ENCODE measurements at regions not wholly inside any gene's neighbourhood (a gene's known extent, or its start where the extent isn't known, plus 50 kb on each side); places are given as distances from the start of the nearest gene placed in this dataset.

- ChIA-PET CTCF (ENCODE audit: partially characterized antibody) (no interaction called here), POLR2A (ENCODE audit: partially characterized antibody) (no interaction called here)
- Mint-ChIP-seq H3K9me3 (peaks cover 0 to 8% (median 5%) of the 10 kb centered on the region in 8 donors), H3K27ac (no peak overlapping the region), H3K4me3 (no peak overlapping the region), H3K4me1 (no peaks in the 10 kb centered on the region), H3K36me3 (no peaks in the 10 kb centered on the region), H3K27me3 (no peaks in the 10 kb centered on the region)
- Histone ChIP-seq H3K27me3 (ENCODE audit: insufficient read depth, low read length) (no peaks in the 10 kb centered on the region), H3K9me3 (ENCODE audit: control insufficient read depth in 1 of 2, low read length in 2 of 2) (no peaks in the 10 kb centered on the region), H3K4me1 (ENCODE audit: insufficient read depth, low read length) (no peaks in the 10 kb centered on the region), H3K27ac (ENCODE audit: low read depth, low read length) (no peak overlapping the region), H3K4me3 (ENCODE audit: low read length in 2 of 2) (no peak overlapping the region), H3K36me3 (ENCODE audit: insufficient read depth, low read length) (no peaks in the 10 kb centered on the region)
- DNase-seq, result no peak
- intact Hi-C loops (cut with micrococcal nuclease), result no loop called here
These were observed 137.7 kb upstream of the SYT1 start for GRCh38 chr12:78726854-78727253.

GRCh38 chr12:78732481-78732880 lies 132.1 kb upstream of the SYT1 start:
- peaks cover 0 to 16% (median 5%) of the 10 kb centered on the region in 8 donors for H3K9me3 Mint-ChIP-seq
- no peaks in the 10 kb centered on the region for H3K27me3 ChIP-seq (ENCODE audit: insufficient read depth, low read length)
- intact Hi-C loops (cut with micrococcal nuclease), result no loop called here
- H3K4me1 Mint-ChIP-seq, result no peaks in the 10 kb centered on the region
- H3K4me3 ChIP-seq (ENCODE audit: low read length in 2 of 2), result no peak overlapping the region
- no peaks in the 10 kb centered on the region for H3K36me3 ChIP-seq (ENCODE audit: insufficient read depth, low read length)
- no peaks in the 10 kb centered on the region for H3K27me3 Mint-ChIP-seq
- no peaks in the 10 kb centered on the region for H3K4me1 ChIP-seq (ENCODE audit: insufficient read depth, low read length)
- no peak overlapping the region for H3K27ac Mint-ChIP-seq
- POLR2A ChIA-PET (ENCODE audit: partially characterized antibody), result no interaction called here
- CTCF ChIA-PET (ENCODE audit: partially characterized antibody), result interaction anchor here (1.0 kb wide), 1 partner anchor 12 kb away, joined by 3 read pairs; no protein-coding TSS in a partner anchor
- no peaks in the 10 kb centered on the region for H3K9me3 ChIP-seq (ENCODE audit: control insufficient read depth in 1 of 2, low read length in 2 of 2)
- no peak for DNase-seq
- no peak overlapping the region for H3K4me3 Mint-ChIP-seq
- H3K27ac ChIP-seq (ENCODE audit: low read depth, low read length), result no peak overlapping the region
- H3K36me3 Mint-ChIP-seq, result no peaks in the 10 kb centered on the region

GRCh38 chr12:78739653-78740052 lies 124.9 kb upstream of the SYT1 start:
- H3K4me3 ChIP-seq (ENCODE audit: low read length in 2 of 2), result no peak overlapping the region
- H3K9me3 Mint-ChIP-seq, result peaks cover 3 to 10% (median 8%) of the 10 kb centered on the region in 8 donors
- H3K36me3 ChIP-seq (ENCODE audit: insufficient read depth, low read length), result no peaks in the 10 kb centered on the region
- no peaks in the 10 kb centered on the region for H3K4me1 ChIP-seq (ENCODE audit: insufficient read depth, low read length)
- no peaks in the 10 kb centered on the region for H3K27me3 ChIP-seq (ENCODE audit: insufficient read depth, low read length)
- no peaks in the 10 kb centered on the region for H3K36me3 Mint-ChIP-seq
- DNase-seq, result no peak
- no peaks in the 10 kb centered on the region for H3K9me3 ChIP-seq (ENCODE audit: control insufficient read depth in 1 of 2, low read length in 2 of 2)
- H3K4me3 Mint-ChIP-seq, result no peak overlapping the region
- ChIA-PET CTCF (ENCODE audit: partially characterized antibody) (no interaction called here), POLR2A (ENCODE audit: partially characterized antibody) (no interaction called here)
- no peaks in the 10 kb centered on the region for H3K27me3 Mint-ChIP-seq
- H3K27ac ChIP-seq (ENCODE audit: low read depth, low read length), result no peak overlapping the region
- no peak overlapping the region for H3K27ac Mint-ChIP-seq
- intact Hi-C loops (cut with micrococcal nuclease), result no loop called here
- H3K4me1 Mint-ChIP-seq, result no peaks in the 10 kb centered on the region

GRCh38 chr12:78746001-78746400 lies 118.6 kb upstream of the SYT1 start:
- Histone ChIP-seq H3K36me3 (ENCODE audit: insufficient read depth, low read length) (no peaks in the 10 kb centered on the region), H3K9me3 (ENCODE audit: control insufficient read depth in 1 of 2, low read length in 2 of 2) (no peaks in the 10 kb centered on the region), H3K4me1 (ENCODE audit: insufficient read depth, low read length) (no peaks in the 10 kb centered on the region), H3K27ac (ENCODE audit: low read depth, low read length) (no peak overlapping the region), H3K27me3 (ENCODE audit: insufficient read depth, low read length) (no peaks in the 10 kb centered on the region), H3K4me3 (ENCODE audit: low read length in 2 of 2) (no peak overlapping the region)
- ChIA-PET CTCF (ENCODE audit: partially characterized antibody) (no interaction called here), POLR2A (ENCODE audit: partially characterized antibody) (no interaction called here)
- no peaks in the 10 kb centered on the region for H3K27me3 Mint-ChIP-seq
- H3K4me3 Mint-ChIP-seq, result no peak overlapping the region
- peaks cover 3 to 20% (median 11%) of the 10 kb centered on the region in 8 donors for H3K9me3 Mint-ChIP-seq
- H3K4me1 Mint-ChIP-seq, result no peaks in the 10 kb centered on the region
- intact Hi-C loops (cut with micrococcal nuclease), result no loop called here
- no peak overlapping the region for H3K27ac Mint-ChIP-seq
- DNase-seq, result no peak
- no peaks in the 10 kb centered on the region for H3K36me3 Mint-ChIP-seq

GRCh38 chr12:78753058-78753457 lies 111.5 kb upstream of the SYT1 start:
- no peaks in the 10 kb centered on the region for H3K4me1 ChIP-seq (ENCODE audit: insufficient read depth, low read length)
- Mint-ChIP-seq H3K27me3 (no peaks in the 10 kb centered on the region), H3K27ac (no peak overlapping the region), H3K4me1 (no peaks in the 10 kb centered on the region), H3K4me3 (no peak overlapping the region), H3K9me3 (peaks cover 2 to 27% (median 8%) of the 10 kb centered on the region in 8 donors), H3K36me3 (no peaks in the 10 kb centered on the region)
- no peaks in the 10 kb centered on the region for H3K27me3 ChIP-seq (ENCODE audit: insufficient read depth, low read length)
- ChIA-PET CTCF (ENCODE audit: partially characterized antibody) (no interaction called here), POLR2A (ENCODE audit: partially characterized antibody) (no interaction called here)
- H3K36me3 ChIP-seq (ENCODE audit: insufficient read depth, low read length), result no peaks in the 10 kb centered on the region
- H3K27ac ChIP-seq (ENCODE audit: low read depth, low read length), result no peak overlapping the region
- no peaks in the 10 kb centered on the region for H3K9me3 ChIP-seq (ENCODE audit: control insufficient read depth in 1 of 2, low read length in 2 of 2)
- no peak for DNase-seq
- no peak overlapping the region for H3K4me3 ChIP-seq (ENCODE audit: low read length in 2 of 2)
- intact Hi-C loops (cut with micrococcal nuclease), result no loop called here

GRCh38 chr12:78756936-78757335 lies 107.6 kb upstream of the SYT1 start:
- H3K27ac Mint-ChIP-seq, result no peak overlapping the region
- no peak overlapping the region for H3K27ac ChIP-seq (ENCODE audit: low read depth, low read length)
- DNase-seq, result no peak
- H3K27me3 ChIP-seq (ENCODE audit: insufficient read depth, low read length), result no peaks in the 10 kb centered on the region
- H3K36me3 ChIP-seq (ENCODE audit: insufficient read depth, low read length), result no peaks in the 10 kb centered on the region
- H3K27me3 Mint-ChIP-seq, result no peaks in the 10 kb centered on the region
- no peak overlapping the region for H3K4me3 Mint-ChIP-seq
- H3K4me1 Mint-ChIP-seq, result no peaks in the 10 kb centered on the region
- no peaks in the 10 kb centered on the region for H3K36me3 Mint-ChIP-seq
- H3K9me3 Mint-ChIP-seq, result peaks cover 0 to 27% (median 6%) of the 10 kb centered on the region in 8 donors
- no peak overlapping the region for H3K4me3 ChIP-seq (ENCODE audit: low read length in 2 of 2)
- H3K9me3 ChIP-seq (ENCODE audit: control insufficient read depth in 1 of 2, low read length in 2 of 2), result no peaks in the 10 kb centered on the region
- POLR2A ChIA-PET (ENCODE audit: partially characterized antibody), result no interaction called here
- intact Hi-C loops (cut with micrococcal nuclease), result no loop called here
- H3K4me1 ChIP-seq (ENCODE audit: insufficient read depth, low read length), result no peaks in the 10 kb centered on the region
- CTCF ChIA-PET (ENCODE audit: partially characterized antibody), result no interaction called here

- Histone ChIP-seq H3K4me3 (ENCODE audit: low read length in 2 of 2) (no peak overlapping the region), H3K27me3 (ENCODE audit: insufficient read depth, low read length) (no peaks in the 10 kb centered on the region), H3K4me1 (ENCODE audit: insufficient read depth, low read length) (no peaks in the 10 kb centered on the region), H3K27ac (ENCODE audit: low read depth, low read length) (no peak overlapping the region), H3K9me3 (ENCODE audit: control insufficient read depth in 1 of 2, low read length in 2 of 2) (no peaks in the 10 kb centered on the region), H3K36me3 (ENCODE audit: insufficient read depth, low read length) (no peaks in the 10 kb centered on the region)
- H3K4me1 Mint-ChIP-seq, result no peaks in the 10 kb centered on the region
- intact Hi-C loops (cut with micrococcal nuclease), result no loop called here
- no peak overlapping the region for H3K27ac Mint-ChIP-seq
- no peaks in the 10 kb centered on the region for H3K27me3 Mint-ChIP-seq
- H3K4me3 Mint-ChIP-seq, result no peak overlapping the region
- no peak for DNase-seq
- H3K36me3 Mint-ChIP-seq, result no peaks in the 10 kb centered on the region
- POLR2A ChIA-PET (ENCODE audit: partially characterized antibody), result no interaction called here
- H3K9me3 Mint-ChIP-seq, result peaks cover 0 to 26% (median 7%) of the 10 kb centered on the region in 8 donors
- CTCF ChIA-PET (ENCODE audit: partially characterized antibody), result no interaction called here
These were observed 105.2 kb upstream of the SYT1 start for GRCh38 chr12:78759367-78759766.

- H3K36me3 ChIP-seq (ENCODE audit: insufficient read depth, low read length), result no peaks in the 10 kb centered on the region
- H3K4me3 Mint-ChIP-seq, result no peak overlapping the region
- H3K9me3 Mint-ChIP-seq, result peaks cover 0 to 20% (median 6%) of the 10 kb centered on the region in 8 donors
- no peak overlapping the region for H3K4me3 ChIP-seq (ENCODE audit: low read length in 2 of 2)
- intact Hi-C loops (cut with micrococcal nuclease), result no loop called here
- CTCF ChIA-PET (ENCODE audit: partially characterized antibody), result no interaction called here
- H3K27me3 Mint-ChIP-seq, result no peaks in the 10 kb centered on the region
- no peaks in the 10 kb centered on the region for H3K4me1 Mint-ChIP-seq
- H3K27ac ChIP-seq (ENCODE audit: low read depth, low read length), result no peak overlapping the region
- no peak for DNase-seq
- no peaks in the 10 kb centered on the region for H3K36me3 Mint-ChIP-seq
- H3K9me3 ChIP-seq (ENCODE audit: control insufficient read depth in 1 of 2, low read length in 2 of 2), result no peaks in the 10 kb centered on the region
- no peaks in the 10 kb centered on the region for H3K27me3 ChIP-seq (ENCODE audit: insufficient read depth, low read length)
- POLR2A ChIA-PET (ENCODE audit: partially characterized antibody), result no interaction called here
- H3K4me1 ChIP-seq (ENCODE audit: insufficient read depth, low read length), result no peaks in the 10 kb centered on the region
- no peak overlapping the region for H3K27ac Mint-ChIP-seq
These were observed 103.7 kb upstream of the SYT1 start for GRCh38 chr12:78760906-78761305.
